A549 (cell line): ENCODE measurements at regions not wholly inside any gene's neighbourhood (a gene's known extent, or its start where the extent isn't known, plus 50 kb on each side); places are given as distances from the start of the nearest gene placed in this dataset.

ENCODE experiments used
- EP300 ChIP-seq, 2 experiments: fragments of >200 bp; sonication (Bioruptor Twin); formaldehyde crosslinking; IDR thresholded peaks; 2 replicates in 1 of 2; 3 replicates in 1 of 2; pipeline ENCODE4 v1.6.1; 2016 to 2017
- HOXB13 ChIP-seq: fragments of 250-450 bp; sonication (Bioruptor Pico); IDR thresholded peaks from 2 replicates; pipeline ENCODE4 v1.5.0; 2020; ENCODE audit warnings: low read depth, mild to moderate bottlenecking, moderate library complexity
- TF ChIP-seq, protein P1 (sequence below): fragments of >200 bp; sonication (Bioruptor Twin); formaldehyde crosslinking; IDR thresholded peaks from 3 replicates; pipeline ENCODE4 v1.5.1; 2016
- TF ChIP-seq, protein P2 (sequence below): IDR thresholded peaks from 2 replicates; pipeline ENCODE4 v1.6.1; 2012; ENCODE audit warnings: low read depth, borderline replicate concordance

DNA sequence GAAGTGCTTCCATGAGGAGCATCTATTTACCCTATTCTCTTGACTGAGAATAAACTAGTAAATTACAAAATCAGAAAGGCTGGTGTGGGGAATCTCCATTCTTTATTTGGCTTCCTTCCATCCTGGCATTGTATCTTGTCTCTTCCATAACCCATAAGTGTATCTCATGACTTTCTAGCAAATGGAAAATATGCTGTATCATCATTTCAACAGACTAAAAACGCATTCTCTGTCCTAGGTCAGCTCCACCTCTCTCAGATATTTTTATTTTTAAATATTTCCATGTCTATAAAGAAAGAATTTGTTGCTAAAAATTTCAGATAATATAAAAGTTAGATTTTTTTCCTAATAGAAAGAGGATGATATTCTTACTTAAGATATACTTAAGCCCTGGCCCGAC is 154.2 kb upstream of the MYO16 start:
- TF ChIP-seq, protein P1, sequence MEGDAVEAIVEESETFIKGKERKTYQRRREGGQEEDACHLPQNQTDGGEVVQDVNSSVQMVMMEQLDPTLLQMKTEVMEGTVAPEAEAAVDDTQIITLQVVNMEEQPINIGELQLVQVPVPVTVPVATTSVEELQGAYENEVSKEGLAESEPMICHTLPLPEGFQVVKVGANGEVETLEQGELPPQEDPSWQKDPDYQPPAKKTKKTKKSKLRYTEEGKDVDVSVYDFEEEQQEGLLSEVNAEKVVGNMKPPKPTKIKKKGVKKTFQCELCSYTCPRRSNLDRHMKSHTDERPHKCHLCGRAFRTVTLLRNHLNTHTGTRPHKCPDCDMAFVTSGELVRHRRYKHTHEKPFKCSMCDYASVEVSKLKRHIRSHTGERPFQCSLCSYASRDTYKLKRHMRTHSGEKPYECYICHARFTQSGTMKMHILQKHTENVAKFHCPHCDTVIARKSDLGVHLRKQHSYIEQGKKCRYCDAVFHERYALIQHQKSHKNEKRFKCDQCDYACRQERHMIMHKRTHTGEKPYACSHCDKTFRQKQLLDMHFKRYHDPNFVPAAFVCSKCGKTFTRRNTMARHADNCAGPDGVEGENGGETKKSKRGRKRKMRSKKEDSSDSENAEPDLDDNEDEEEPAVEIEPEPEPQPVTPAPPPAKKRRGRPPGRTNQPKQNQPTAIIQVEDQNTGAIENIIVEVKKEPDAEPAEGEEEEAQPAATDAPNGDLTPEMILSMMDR: no peak
- no peak for TF ChIP-seq EP300 (IDR thresholded peaks at IDR 0.05)
- TF ChIP-seq, protein P2, sequence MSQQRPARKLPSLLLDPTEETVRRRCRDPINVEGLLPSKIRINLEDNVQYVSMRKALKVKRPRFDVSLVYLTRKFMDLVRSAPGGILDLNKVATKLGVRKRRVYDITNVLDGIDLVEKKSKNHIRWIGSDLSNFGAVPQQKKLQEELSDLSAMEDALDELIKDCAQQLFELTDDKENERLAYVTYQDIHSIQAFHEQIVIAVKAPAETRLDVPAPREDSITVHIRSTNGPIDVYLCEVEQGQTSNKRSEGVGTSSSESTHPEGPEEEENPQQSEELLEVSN: no peak
- TF ChIP-seq HOXB13 (CRISPR knock-in tag): no peak
